Gastroesophageal sphincter (tissue), 4 donors: ENCODE measurements at regions not wholly inside any gene's neighbourhood (a gene's known extent, or its start where the extent isn't known, plus 50 kb on each side); places are given as distances from the start of the nearest gene placed in this dataset.

Source experiments
- ATAC-seq: fragments of 150-250 bp; one replicate; pipeline ENCODE4 v1.9.1; 2016; ENCODE audit warnings: mild to moderate bottlenecking, moderate library complexity
- H3K27ac ChIP-seq, 4 donors: fragments of 200-600 bp; sonication (generic) in 3 of 4; 1 replicate in 3 of 4; 2 replicates in 1 of 4; pipeline ENCODE4 v1.5.1; 2016 to 2019
- H3K27me3 ChIP-seq: fragments of 200-600 bp; sonication (generic); one replicate; pipeline ENCODE4 v1.5.1; 2019
- H3K36me3 ChIP-seq, 2 donors: fragments of 200-600 bp; sonication (generic); one replicate each; pipeline ENCODE4 v1.5.1; 2019; ENCODE audit warnings: control low read depth in 1 of 2
- H3K4me1 ChIP-seq, 3 donors: fragments of 200-600 bp; sonication (generic); 1 replicate in 2 of 3; 2 replicates in 1 of 3; pipeline ENCODE4 v1.5.1; 2016 to 2019; ENCODE audit warnings: control low read depth in 2 of 3
- H3K4me3 ChIP-seq, 2 donors: fragments of 200-600 bp; sonication (generic); one replicate each; pipeline ENCODE4 v1.5.1; 2019; ENCODE audit warnings: mild to moderate bottlenecking in 1 of 2, moderate library complexity in 1 of 2
- H3K9me3 ChIP-seq, 3 donors: fragments of 200-600 bp; sonication (generic); one replicate each; pipeline ENCODE4 v1.5.1; 2017 to 2019; ENCODE audit warnings: control low read depth in 2 of 3
- EP300 ChIP-seq: sonication (generic); formaldehyde crosslinking; IDR thresholded peaks from one replicate; pipeline ENCODE4 v1.6.1; 2017; ENCODE audit warnings: antibody characterized with exemption, mild to moderate bottlenecking
- POLR2A ChIP-seq, 2 donors: fragments of 450-650 bp; IDR thresholded peaks; one replicate each; pipeline ENCODE4 v1.6.1; 2017; ENCODE audit warnings: antibody characterized with exemption in 2 of 2, mild to moderate bottlenecking in 2 of 2, moderate library complexity in 1 of 2
- POLR2AphosphoS5 ChIP-seq: sonication (generic); formaldehyde crosslinking; IDR thresholded peaks from one replicate; pipeline ENCODE4 v1.6.1; 2017; ENCODE audit warnings: antibody characterized with exemption
- WGBS, 2 donors: methylation state at CpG; one replicate each; pipeline ENCODE4 v1.1.5; 2018; ENCODE audit warnings: low coverage in 1 of 2; 5-methylcytosine and 5-hydroxymethylcytosine counted together
- TF ChIP-seq, protein P1 (sequence below), 4 experiments: fragments of 200-600 bp in 2 of 4; fragments of 450-650 bp in 2 of 4; sonication (generic) in 1 of 4; IDR thresholded peaks; one replicate each; pipeline ENCODE4 v1.5.1; 2017 to 2019; ENCODE audit warnings: antibody characterized with exemption in 4 of 4, mild to moderate bottlenecking in 2 of 4, moderate library complexity in 2 of 4

DNA sequence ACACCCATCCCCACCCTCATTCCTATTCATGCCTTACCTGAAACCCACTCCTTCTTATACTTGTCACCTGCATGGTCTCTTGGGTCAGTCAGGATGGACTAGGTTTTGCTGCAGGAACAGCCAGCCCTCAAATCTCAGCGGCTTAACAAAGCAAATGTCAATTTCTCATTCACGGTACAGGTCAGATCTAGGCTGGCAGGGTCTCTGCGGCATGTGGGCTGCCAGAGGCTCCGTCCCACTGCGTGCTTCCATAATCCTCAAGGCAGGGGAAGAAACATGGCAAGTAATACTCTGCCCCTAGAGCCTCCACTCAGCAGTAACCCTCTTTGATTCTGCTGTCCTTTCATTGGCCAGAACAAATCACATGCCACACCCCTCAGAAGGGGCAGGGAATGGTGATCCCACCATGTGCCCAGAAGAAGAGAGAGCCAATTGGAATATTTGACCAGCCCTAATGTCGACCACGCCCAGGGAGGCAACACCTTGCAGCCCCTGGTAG is 114.9 kb upstream of the ZMIZ1 start:
- WGBS, 2 donors = 90% methylated on average over 2 of the region's 7 CpGs; no CpG with 5 or more reads in 1 of the 2 donors
- H3K4me1 ChIP-seq = peaks cover 0 to 14% (median 7%) of the 10 kb centered on the region in 3 donors
- no peaks in the 10 kb centered on the region for H3K9me3 ChIP-seq
- H3K27me3 ChIP-seq = no peaks in the 10 kb centered on the region
- no peak overlapping the region for H3K27ac ChIP-seq
- no peak for ATAC-seq
- no peak overlapping the region for H3K4me3 ChIP-seq
- no peaks in the 10 kb centered on the region for H3K36me3 ChIP-seq
- TF ChIP-seq EP300 (no peak), POLR2AphosphoS5 (no peak), POLR2A (IDR thresholded peaks at IDR 0.05) (no peak)
- TF ChIP-seq, protein P1, sequence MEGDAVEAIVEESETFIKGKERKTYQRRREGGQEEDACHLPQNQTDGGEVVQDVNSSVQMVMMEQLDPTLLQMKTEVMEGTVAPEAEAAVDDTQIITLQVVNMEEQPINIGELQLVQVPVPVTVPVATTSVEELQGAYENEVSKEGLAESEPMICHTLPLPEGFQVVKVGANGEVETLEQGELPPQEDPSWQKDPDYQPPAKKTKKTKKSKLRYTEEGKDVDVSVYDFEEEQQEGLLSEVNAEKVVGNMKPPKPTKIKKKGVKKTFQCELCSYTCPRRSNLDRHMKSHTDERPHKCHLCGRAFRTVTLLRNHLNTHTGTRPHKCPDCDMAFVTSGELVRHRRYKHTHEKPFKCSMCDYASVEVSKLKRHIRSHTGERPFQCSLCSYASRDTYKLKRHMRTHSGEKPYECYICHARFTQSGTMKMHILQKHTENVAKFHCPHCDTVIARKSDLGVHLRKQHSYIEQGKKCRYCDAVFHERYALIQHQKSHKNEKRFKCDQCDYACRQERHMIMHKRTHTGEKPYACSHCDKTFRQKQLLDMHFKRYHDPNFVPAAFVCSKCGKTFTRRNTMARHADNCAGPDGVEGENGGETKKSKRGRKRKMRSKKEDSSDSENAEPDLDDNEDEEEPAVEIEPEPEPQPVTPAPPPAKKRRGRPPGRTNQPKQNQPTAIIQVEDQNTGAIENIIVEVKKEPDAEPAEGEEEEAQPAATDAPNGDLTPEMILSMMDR (IDR thresholded peaks at IDR 0.05) = no peak

DNA sequence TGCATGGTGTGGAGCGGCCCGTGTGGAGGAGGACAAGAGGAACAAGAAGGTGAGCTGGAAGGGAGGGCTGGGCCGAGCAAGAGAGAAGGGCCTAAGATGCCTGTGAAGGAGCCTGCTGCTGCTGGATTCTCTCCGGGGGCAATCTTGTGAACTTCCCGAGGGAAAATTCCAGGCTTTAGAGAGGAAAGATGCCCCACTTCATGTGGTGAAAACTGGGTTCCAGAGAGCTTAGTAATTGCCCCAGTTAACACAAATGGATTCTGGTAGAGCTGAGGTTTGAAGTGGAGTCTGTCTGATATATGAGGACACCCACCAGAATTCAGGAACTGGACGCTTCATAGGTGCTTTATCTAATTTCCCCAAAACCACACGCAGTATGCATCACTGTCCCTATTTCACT is 114.1 kb upstream of the ZMIZ1 start:
- 92% methylated on average over 5 of the region's 7 CpGs for WGBS, 2 donors
- no peaks in the 10 kb centered on the region for H3K9me3 ChIP-seq
- H3K27ac ChIP-seq = no peak overlapping the region
- H3K36me3 ChIP-seq = no peaks in the 10 kb centered on the region
- TF ChIP-seq POLR2A (IDR thresholded peaks at IDR 0.05) = no peak
- H3K27me3 ChIP-seq = no peaks in the 10 kb centered on the region
- ATAC-seq = no peak
- no peak overlapping the region for H3K4me3 ChIP-seq
- H3K4me1 ChIP-seq = peaks cover 0 to 18% (median 7%) of the 10 kb centered on the region in 3 donors

DNA sequence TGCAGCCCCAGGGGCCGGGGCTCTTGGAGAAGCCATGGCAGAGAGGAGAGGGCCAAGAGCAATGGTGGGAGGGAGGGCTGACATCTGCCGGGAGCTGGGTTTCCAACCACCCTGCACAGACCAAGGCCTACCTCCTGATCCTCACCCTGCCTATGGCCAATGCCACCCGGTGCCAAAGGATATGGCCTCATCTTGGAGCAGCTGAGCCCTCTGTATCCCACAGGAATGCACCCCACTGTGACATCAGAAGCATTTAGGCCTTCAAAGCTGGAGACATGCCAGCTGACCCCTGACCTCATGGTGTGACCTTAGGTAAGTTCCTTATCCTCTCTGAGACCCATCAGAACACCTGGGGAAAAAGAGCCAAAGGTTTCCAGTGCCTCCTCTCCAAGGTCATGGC is 113.6 kb upstream of the ZMIZ1 start:
- H3K27me3 ChIP-seq = no peaks in the 10 kb centered on the region
- WGBS, 2 donors = no CpG with 5 or more reads among the region's 3 CpGs
- H3K4me3 ChIP-seq = no peak overlapping the region
- H3K4me1 ChIP-seq = peaks cover 0 to 23% (median 12%) of the 10 kb centered on the region in 3 donors
- no peak overlapping the region for H3K27ac ChIP-seq
- H3K36me3 ChIP-seq = no peaks in the 10 kb centered on the region
- no peaks in the 10 kb centered on the region for H3K9me3 ChIP-seq
- TF ChIP-seq POLR2A (IDR thresholded peaks at IDR 0.05) (no peak), EP300 (no peak), POLR2AphosphoS5 (no peak)
- TF ChIP-seq, protein P1 (IDR thresholded peaks at IDR 0.05) = no peak
- no peak for ATAC-seq

DNA sequence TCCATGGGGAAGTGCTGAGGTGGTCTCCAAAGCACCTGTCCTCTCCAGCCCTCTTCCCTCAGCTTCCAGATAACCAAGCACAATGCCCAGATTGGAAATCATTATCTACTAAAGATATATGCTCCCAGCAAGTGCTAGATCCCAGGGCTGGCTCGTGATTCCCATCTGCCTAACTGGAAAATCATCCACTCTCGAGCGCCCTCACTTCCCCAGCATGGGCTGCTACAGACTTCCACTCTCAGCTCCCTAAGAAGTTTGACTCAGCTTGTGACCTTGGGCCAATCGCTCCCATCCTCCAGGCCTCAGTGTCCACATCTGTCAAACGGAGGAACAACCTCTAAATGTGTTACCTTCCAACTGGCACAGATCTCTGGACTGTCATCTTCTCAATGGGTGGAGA is 112.4 kb upstream of the ZMIZ1 start:
- no peak for ATAC-seq
- WGBS, 2 donors = 77 to 83% methylated on average over 4 to 5 of the region's 5 CpGs
- Histone ChIP-seq H3K9me3 (no peaks in the 10 kb centered on the region), H3K4me1 (peaks cover 0 to 35% (median 19%) of the 10 kb centered on the region in 3 donors), H3K4me3 (no peak overlapping the region), H3K27ac (no peak overlapping the region), H3K36me3 (no peaks in the 10 kb centered on the region), H3K27me3 (no peaks in the 10 kb centered on the region)
- TF ChIP-seq POLR2AphosphoS5 (no peak), EP300 (no peak), POLR2A (IDR thresholded peaks at IDR 0.05) (no peak)
- TF ChIP-seq, protein P1 (IDR thresholded peaks at IDR 0.05) = no peak

DNA sequence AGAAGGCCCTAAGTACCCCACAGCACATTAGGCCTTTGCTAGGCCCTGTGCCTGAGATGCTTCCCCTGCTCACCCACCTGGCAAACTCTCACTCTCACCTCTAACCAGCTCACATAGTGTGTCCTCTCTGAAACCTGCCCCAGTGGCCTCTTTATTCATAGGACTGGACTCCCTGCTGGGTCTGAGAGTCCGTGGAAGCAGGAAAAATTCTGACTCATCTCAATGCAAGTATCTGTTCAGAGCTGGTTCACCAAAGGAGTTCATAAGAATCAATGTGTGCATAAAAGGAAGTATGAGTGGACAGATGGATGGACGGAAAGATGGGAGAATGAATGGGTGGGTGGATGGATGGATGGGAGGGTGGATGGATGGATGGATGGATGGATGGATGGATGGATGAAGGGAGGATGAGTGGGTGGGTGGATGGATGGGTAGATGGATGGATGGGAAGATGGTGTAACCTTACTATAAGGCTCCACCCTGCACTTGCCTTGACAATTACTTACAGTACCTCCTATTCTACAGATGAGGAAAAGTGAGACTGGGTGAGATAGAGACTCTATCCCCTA is 111.2 kb upstream of the ZMIZ1 start:
- TF ChIP-seq EP300 (no peak), POLR2AphosphoS5 (no peak), POLR2A (IDR thresholded peaks at IDR 0.05) (no peak)
- TF ChIP-seq, protein P1 (IDR thresholded peaks at IDR 0.05) = no peak
- no peak for ATAC-seq
- 92% methylated on average over 2 of the region's 2 CpGs; no CpG with 5 or more reads in 1 of the 2 donors for whole genome bisulfite sequencing, 2 donors
- no peaks in the 10 kb centered on the region for H3K27me3 ChIP-seq
- H3K9me3 ChIP-seq = no peaks in the 10 kb centered on the region
- no peaks in the 10 kb centered on the region for H3K36me3 ChIP-seq
- H3K4me1 ChIP-seq = peaks cover 0 to 31% (median 19%) of the 10 kb centered on the region in 3 donors
- no peak overlapping the region for H3K27ac ChIP-seq
- no peak overlapping the region for H3K4me3 ChIP-seq
